HFFc6 (cell line): ENCODE measurements at regions not wholly inside any gene's neighbourhood (a gene's known extent, or its start where the extent isn't known, plus 50 kb on each side); places are given as distances from the start of the nearest gene placed in this dataset.

Experiments used
- DNase-seq: peaks from one replicate; pipeline ENCODE4 v3.0.0-alpha.2; 2018
- H3K27ac Mint-ChIP-seq: 2 replicates; pipeline ENCODE4 v1.8.0; 2020; ENCODE audit warnings: mild to moderate bottlenecking, mixed read lengths
- H3K27me3 Mint-ChIP-seq: 2 replicates; pipeline ENCODE4 v1.8.0; 2021; ENCODE audit warnings: mild to moderate bottlenecking, moderate library complexity, mixed read lengths; ENCODE audit not compliant: insufficient read depth
- H3K36me3 Mint-ChIP-seq: 2 replicates; pipeline ENCODE4 v1.8.0; 2021; ENCODE audit warnings: low read depth, mixed read lengths
- H3K4me1 Mint-ChIP-seq: 2 replicates; pipeline ENCODE4 v1.8.0; 2020; ENCODE audit warnings: low read depth, mixed read lengths
- H3K4me3 Mint-ChIP-seq: 2 replicates; pipeline ENCODE4 v1.8.0; 2020; ENCODE audit warnings: mild to moderate bottlenecking, moderate library complexity, mixed read lengths
- H3K9me3 Mint-ChIP-seq: 2 replicates; pipeline ENCODE4 v1.8.0; 2020; ENCODE audit warnings: mild to moderate bottlenecking, mixed read lengths
- TF ChIP-seq, protein P1 (sequence below): fragments of 200-600 bp; sonication (generic); IDR thresholded peaks from 2 replicates; pipeline ENCODE4 v1.5.0; 2021; ENCODE audit warnings: antibody characterized with exemption, mild to moderate bottlenecking

DNA sequence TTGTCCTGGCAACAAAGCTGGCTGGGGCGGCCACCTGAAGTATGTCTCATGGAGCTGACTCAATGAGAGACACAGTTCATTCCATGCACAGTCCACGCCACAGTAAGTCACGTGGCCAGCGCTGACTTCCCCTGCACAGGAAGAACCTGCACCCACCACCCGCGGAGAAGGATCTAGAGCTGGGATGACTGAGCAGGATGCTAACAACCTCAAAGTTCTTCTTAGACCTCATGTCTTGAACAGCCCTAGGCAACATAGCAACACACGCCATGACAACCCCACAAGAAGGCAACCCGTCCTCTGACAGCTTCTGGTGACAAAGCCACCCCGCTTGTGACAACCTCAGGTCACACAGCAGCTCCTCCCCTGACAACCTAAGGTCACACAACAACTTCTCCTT is 76.9 kb upstream of the B3GAT1 start:
- Mint-ChIP-seq H3K9me3 (peaks cover 66% of the 10 kb centered on the region), H3K4me3 (no peak overlapping the region), H3K36me3 (no peaks in the 10 kb centered on the region; the same call in 1 of the 2 replicates), H3K27me3 (no peaks in the 10 kb centered on the region; the same call in none of the 2 replicates), H3K4me1 (no peaks in the 10 kb centered on the region), H3K27ac (no peak overlapping the region)
- no peak for DNase-seq
- TF ChIP-seq, protein P1, sequence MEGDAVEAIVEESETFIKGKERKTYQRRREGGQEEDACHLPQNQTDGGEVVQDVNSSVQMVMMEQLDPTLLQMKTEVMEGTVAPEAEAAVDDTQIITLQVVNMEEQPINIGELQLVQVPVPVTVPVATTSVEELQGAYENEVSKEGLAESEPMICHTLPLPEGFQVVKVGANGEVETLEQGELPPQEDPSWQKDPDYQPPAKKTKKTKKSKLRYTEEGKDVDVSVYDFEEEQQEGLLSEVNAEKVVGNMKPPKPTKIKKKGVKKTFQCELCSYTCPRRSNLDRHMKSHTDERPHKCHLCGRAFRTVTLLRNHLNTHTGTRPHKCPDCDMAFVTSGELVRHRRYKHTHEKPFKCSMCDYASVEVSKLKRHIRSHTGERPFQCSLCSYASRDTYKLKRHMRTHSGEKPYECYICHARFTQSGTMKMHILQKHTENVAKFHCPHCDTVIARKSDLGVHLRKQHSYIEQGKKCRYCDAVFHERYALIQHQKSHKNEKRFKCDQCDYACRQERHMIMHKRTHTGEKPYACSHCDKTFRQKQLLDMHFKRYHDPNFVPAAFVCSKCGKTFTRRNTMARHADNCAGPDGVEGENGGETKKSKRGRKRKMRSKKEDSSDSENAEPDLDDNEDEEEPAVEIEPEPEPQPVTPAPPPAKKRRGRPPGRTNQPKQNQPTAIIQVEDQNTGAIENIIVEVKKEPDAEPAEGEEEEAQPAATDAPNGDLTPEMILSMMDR, result no peak

GRCh38 chr11:134488512-134488911 is 76.5 kb upstream of the B3GAT1 start:
- Mint-ChIP-seq H3K27ac (no peak overlapping the region), H3K36me3 (no peaks in the 10 kb centered on the region; the same call in 1 of the 2 replicates), H3K4me3 (no peak overlapping the region), H3K4me1 (no peaks in the 10 kb centered on the region), H3K27me3 (no peaks in the 10 kb centered on the region; the same call in none of the 2 replicates), H3K9me3 (peaks cover 70% of the 10 kb centered on the region)
- DNase-seq, result no peak
- TF ChIP-seq, protein P1, result no peak

GRCh38 chr11:134487696-134488095 is 75.7 kb upstream of the B3GAT1 start:
- H3K4me1 Mint-ChIP-seq, result no peaks in the 10 kb centered on the region
- TF ChIP-seq, protein P1, result no peak
- H3K27ac Mint-ChIP-seq, result no peak overlapping the region
- peaks cover 67% of the 10 kb centered on the region for H3K9me3 Mint-ChIP-seq
- no peak overlapping the region for H3K4me3 Mint-ChIP-seq
- H3K36me3 Mint-ChIP-seq, result no peaks in the 10 kb centered on the region; the same call in 1 of the 2 replicates
- no peaks in the 10 kb centered on the region; the same call in none of the 2 replicates for H3K27me3 Mint-ChIP-seq
- DNase-seq, result no peak

DNA sequence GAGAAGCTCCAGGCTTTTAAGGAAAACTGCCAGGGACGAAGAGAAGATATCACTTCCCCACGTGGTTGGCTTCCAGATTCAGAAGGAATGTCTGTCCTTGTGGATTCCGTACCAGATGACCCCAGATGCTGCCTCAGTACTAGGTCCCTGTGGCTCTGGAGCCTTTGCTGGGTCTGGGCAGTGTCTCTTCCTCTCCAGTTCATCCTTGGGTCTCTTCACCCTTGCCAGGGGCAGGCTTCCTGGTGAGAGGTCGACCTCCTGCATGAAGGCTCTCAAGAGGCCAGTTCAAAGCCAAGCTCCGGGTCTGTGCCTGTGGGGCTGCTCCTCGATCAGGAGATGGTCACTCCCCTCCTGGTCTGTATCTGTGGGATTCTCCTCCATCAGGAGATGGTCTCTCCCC is 74.7 kb upstream of the B3GAT1 start:
- TF ChIP-seq, protein P1, result no peak
- no peaks in the 10 kb centered on the region for H3K4me1 Mint-ChIP-seq
- peaks cover 76% of the 10 kb centered on the region for H3K9me3 Mint-ChIP-seq
- no peak overlapping the region for H3K27ac Mint-ChIP-seq
- no peak for DNase-seq
- H3K27me3 Mint-ChIP-seq, result no peaks in the 10 kb centered on the region; the same call in none of the 2 replicates
- H3K36me3 Mint-ChIP-seq, result no peaks in the 10 kb centered on the region
- H3K4me3 Mint-ChIP-seq, result no peak overlapping the region

GRCh38 chr11:134486106-134486505 is 74.1 kb upstream of the B3GAT1 start:
- no peaks in the 10 kb centered on the region for H3K36me3 Mint-ChIP-seq
- H3K4me1 Mint-ChIP-seq, result no peaks in the 10 kb centered on the region
- DNase-seq, result no peak
- no peak overlapping the region for H3K4me3 Mint-ChIP-seq
- H3K27ac Mint-ChIP-seq, result no peak overlapping the region
- peaks cover 74% of the 10 kb centered on the region for H3K9me3 Mint-ChIP-seq
- no peaks in the 10 kb centered on the region; the same call in none of the 2 replicates for H3K27me3 Mint-ChIP-seq
- TF ChIP-seq, protein P1, result no peak

DNA sequence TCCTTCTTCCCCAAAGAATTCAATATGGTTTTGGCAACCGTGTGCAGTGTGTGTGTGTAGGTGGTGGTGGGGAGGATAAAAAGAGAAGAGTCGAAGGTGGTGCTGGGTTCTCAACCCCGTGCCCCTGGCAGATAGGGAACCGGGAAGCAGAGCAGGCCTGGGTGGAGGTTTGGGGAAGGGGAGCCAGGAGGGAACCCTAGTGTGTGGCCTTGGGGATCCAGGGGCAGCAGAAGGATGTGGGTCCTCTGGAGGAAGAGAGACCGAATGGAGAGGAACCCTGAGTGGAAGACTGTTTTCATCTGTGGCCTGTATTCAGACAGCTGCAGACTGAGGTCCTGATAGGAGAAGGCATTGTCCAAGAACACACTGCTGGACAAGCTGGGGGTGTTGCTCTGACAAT is 73.3 kb upstream of the B3GAT1 start:
- Mint-ChIP-seq H3K4me1 (no peaks in the 10 kb centered on the region), H3K27ac (no peak overlapping the region), H3K27me3 (no peaks in the 10 kb centered on the region; the same call in none of the 2 replicates), H3K9me3 (peaks cover 78% of the 10 kb centered on the region), H3K36me3 (no peaks in the 10 kb centered on the region), H3K4me3 (no peak overlapping the region)
- TF ChIP-seq, protein P1, result no peak
- DNase-seq, result no peak
